GM19023 (cell line): ENCODE measurements at regions not wholly inside any gene's neighbourhood (a gene's known extent, or its start where the extent isn't known, plus 50 kb on each side); places are given as distances from the start of the nearest gene placed in this dataset.
A peak's percentile ranks its signal among the peaks of the same experiment; 100 is the strongest.
"Not testable (repeated sequence)": the region's sequence is repeated elsewhere in the genome, so short reads cannot be mapped to it uniquely, and the experiment has no call there.

Experiments used
- ATAC-seq: cut with Tn5 transposase; IDR thresholded peaks from one replicate; pipeline ENCODE4 v1.9.1; 2021; ENCODE audit warnings: mild to moderate bottlenecking, moderate library complexity; ENCODE audit not compliant: unreplicated experiment

GRCh38 chr2:145931781-145932395 lies 1412.0 kb upstream of the ZEB2 start:
- no peak for ATAC-seq

GRCh38 chr2:145930318-145930717 lies 1410.4 kb upstream of the ZEB2 start:
- ATAC-seq: no peak

- ATAC-seq: no peak
These were observed 1407.4 kb upstream of the ZEB2 start for GRCh38 chr2:145927131-145927950.

DNA sequence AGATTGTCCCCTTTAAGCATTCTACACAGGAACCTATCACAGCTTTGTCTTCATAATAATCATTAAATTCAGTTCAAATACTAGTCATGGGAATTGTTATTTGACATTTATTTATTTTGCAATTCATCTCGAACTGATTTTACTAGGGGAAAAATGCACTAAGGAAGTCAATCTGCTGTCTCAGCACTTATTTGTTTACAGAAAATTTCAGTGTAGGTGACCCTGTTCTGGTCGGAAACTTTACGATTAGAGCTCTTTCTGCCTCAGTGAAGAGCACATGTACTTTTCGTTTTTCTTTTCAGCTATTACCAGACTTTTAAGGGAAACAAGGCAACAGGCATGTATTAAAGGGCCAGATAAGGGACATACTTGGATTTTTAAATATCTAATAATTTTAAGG lies 1405.7 kb upstream of the ZEB2 start:
- no peak for ATAC-seq

- ATAC-seq: no peak
These were observed 1399.6 kb upstream of the ZEB2 start for GRCh38 chr2:145919477-145919876.

DNA sequence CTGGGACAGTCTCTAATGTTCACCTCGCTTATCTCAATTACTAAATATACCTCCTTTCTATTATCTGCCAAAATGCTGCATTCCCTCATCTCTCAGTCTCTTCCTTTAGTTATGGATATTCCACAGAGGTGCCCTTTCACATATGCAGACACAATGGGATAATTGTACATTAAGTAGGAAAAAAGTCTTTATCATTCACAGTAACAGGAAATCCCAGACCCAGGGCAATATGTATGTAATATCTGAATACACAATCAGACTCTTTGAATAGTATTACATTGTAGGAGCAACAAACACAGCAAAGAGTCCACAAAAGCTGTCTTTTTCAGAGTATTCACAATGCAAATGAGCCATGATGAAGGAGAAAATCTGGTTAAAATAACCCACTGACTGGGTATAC lies 1399.0 kb upstream of the ZEB2 start:
- ATAC-seq: no peak

DNA sequence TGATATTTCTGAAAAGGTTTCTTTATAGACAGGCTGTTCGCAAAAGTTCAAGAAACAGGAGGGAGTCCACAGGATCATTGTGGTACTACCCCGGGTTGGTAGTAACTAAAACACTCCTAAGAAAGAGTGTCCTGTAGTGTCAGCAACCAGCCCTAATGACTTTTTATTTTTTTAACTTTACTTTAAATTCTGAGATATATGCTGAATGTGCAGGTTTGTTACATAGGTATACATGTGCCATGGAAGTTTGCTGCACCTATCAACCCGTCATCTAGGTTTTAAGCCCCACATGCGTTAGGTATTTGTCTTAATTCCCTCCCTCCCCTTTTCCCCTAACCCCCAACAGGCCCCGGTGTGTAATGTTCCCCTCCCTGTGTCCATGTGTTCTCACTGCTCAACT lies 1396.9 kb upstream of the ZEB2 start:
- no peak for ATAC-seq

- no peak for ATAC-seq
These were observed 1394.8 kb upstream of the ZEB2 start for GRCh38 chr2:145914716-145915115.

- peak; percentile 58 for ATAC-seq
These were observed 1390.5 kb upstream of the ZEB2 start for GRCh38 chr2:145910416-145910815.

GRCh38 chr2:145909766-145910165 lies 1389.8 kb upstream of the ZEB2 start:
- no peak for ATAC-seq

GRCh38 chr2:145909175-145909755 lies 1389.3 kb upstream of the ZEB2 start:
- ATAC-seq: no peak

GRCh38 chr2:145906354-145906753 lies 1386.4 kb upstream of the ZEB2 start:
- ATAC-seq: no peak

- no peak for ATAC-seq
These were observed 1385.5 kb upstream of the ZEB2 start for GRCh38 chr2:145905371-145905770.

DNA sequence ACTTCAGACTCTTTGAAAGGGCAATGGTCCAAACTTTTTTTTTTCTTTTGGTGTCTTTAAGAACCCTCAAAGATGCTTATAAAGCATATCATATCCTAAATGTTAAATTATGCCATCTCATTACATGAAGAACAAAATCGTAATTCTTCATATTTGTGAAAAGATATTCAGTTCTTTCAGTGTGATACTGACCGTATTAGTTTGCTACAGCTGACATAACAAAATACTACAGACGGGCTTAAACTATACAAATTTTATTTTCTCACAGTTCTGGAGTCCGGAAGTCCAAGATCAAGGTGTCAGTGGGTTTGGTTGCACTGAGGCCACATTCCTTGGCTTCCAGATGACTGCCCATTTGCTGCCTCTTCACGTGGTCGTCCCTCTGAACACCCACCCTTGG lies 1377.2 kb upstream of the ZEB2 start:
- ATAC-seq: no peak

- ATAC-seq: no peak
These were observed 1368.0 kb upstream of the ZEB2 start for GRCh38 chr2:145887915-145888314.

DNA sequence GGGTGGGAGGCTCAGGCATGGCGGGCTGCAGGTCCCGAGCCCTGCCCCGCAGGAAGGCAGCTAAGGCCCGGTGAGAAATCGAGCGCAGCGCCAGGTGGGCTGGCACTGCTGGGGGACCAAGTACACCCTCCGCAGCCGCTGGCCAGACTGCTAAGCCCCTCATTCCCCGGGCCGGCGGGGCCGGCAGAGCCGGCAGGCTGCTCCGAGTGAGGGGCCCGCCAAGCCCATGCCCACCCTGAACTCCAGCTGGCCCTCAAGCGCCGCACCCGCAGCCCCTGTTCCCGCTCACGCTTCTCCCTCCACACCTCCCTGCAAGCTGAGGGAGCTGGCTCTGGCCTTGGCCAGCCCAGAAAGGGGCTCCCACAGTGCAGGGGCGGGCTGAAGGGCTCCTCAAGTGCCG lies 1361.1 kb upstream of the ZEB2 start:
- ATAC-seq: not testable (repeated sequence)

DNA sequence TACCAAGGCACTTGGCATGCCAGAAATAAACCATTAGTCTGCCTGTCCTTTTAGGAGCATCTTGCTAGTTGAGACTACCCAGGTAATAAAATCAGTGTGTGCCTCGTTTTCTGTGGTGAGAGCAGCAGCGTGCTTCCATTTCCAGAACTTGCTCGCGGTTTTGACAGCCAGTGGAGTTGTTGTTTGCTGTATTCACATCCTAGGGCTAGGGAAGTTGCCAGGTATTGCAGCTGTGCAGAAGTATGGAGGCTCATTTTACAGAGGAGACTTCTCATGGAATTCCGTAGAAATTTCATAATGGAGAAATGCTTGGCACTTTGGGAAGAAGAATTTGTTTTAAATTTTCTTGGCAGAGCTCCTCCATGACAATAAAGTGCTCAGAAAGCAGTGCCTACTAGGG lies 1355.1 kb upstream of the ZEB2 start:
- no peak for ATAC-seq

DNA sequence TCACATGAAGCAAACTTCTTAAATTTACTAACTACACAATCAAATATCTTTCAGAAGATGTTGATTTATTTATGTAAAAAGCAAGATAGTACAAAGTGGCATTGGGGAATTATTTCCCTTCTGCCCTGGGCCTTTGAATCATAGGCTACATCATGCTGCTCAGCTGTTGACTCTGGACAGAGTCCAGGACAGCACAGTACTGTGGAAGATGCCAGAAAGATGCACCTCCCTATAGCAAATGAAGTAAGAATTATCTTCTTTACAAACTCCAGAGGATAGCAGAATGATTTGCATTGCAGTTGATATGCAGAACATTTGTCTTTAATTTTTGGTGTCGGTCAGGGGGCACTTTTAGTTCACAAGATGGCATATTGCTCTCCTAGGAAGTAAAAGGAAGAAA lies 1354.5 kb upstream of the ZEB2 start:
- no peak for ATAC-seq

GRCh38 chr2:145864501-145864900 lies 1344.6 kb upstream of the ZEB2 start:
- no peak for ATAC-seq

DNA sequence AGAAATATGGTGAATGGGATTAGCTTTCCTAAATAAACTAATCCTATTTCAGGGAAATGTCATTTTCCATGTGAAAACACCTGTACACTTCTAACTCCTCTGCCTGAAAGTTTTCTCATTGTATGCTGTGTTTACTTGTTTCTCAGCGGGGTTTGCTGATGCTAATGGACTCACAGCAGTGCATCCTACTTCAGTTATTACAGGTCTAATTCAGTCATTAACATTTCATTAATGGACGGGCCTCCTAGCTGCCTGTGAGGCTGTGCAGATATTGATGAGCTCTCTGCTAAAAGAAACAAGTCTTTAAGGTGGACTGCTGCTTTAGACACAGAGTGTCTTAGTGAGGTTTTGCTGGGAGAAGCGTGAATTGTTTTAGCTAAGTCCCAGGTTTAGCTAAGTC lies 1342.0 kb upstream of the ZEB2 start:
- no peak for ATAC-seq

DNA sequence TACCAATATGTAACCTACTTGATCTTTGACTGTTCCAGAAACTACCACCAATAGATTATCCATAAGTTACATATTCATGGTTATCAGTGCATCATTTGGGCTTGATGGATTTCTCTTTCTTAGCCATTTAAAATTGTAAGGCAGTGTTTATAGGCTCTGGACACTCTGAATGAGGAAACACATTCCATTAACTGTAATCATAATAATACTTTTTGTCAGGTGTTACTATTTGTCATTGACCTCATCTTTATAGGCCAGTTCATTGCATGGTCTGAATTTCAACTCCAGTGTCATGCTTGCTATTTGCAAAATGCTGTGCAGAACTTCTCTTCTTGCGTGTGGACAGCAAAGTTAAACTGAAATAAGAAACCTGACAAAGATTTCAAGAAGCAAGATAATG lies 1340.2 kb upstream of the ZEB2 start:
- ATAC-seq: no peak

GRCh38 chr2:145855142-145855541 lies 1335.2 kb upstream of the ZEB2 start:
- ATAC-seq: no peak
